ENCODE measurements at regions not wholly inside any gene's neighbourhood (a gene's known extent, or its start where the extent isn't known, plus 50 kb on each side); places are given as distances from the start of the nearest gene placed in this dataset.
"Not testable (repeated sequence)": the region's sequence is repeated elsewhere in the genome, so short reads cannot be mapped to it uniquely, and the experiment has no call there.

DNA sequence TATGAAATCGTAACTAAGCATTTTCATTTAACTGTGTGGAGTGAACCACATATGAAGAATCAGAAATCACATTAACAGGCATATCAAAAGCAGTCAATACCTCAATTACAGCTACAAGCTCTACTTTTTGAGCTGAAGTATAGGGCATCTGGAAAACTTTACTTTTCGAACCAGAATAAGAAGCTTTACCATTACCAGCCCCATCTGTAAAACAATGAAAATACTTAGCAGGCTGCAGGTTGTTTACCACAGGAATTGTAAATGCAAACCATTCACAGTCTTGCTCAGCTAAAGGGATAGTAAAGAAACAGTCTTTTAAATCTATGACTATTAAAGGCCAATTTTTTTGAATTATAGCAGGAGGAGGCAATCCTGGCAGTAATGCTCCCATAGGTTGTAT, 565.6 kb upstream of the MBL2 start:
- TF ChIP-seq POLR2AphosphoS5 (IDR thresholded peaks at IDR 0.05; ENCODE audit: borderline replicate concordance, low read depth, low read length); EZH2 (IDR thresholded peaks at IDR 0.05): not testable (repeated sequence)

Data from SK-N-MC (cell line).